NCI-H2107 treated with DMSO at 0.1 percent for 48 hours (cell line): ENCODE measurements at regions not wholly inside any gene's neighbourhood (a gene's known extent, or its start where the extent isn't known, plus 50 kb on each side); places are given as distances from the start of the nearest gene placed in this dataset.
A peak's percentile ranks its signal among the peaks of the same experiment; 100 is the strongest.

Source experiments
- DNase-seq: peaks from one replicate; lab custom pipeline; 2025; ENCODE audit not compliant: unreplicated experiment; lab: John Stamatoyannopoulos, UW

DNA sequence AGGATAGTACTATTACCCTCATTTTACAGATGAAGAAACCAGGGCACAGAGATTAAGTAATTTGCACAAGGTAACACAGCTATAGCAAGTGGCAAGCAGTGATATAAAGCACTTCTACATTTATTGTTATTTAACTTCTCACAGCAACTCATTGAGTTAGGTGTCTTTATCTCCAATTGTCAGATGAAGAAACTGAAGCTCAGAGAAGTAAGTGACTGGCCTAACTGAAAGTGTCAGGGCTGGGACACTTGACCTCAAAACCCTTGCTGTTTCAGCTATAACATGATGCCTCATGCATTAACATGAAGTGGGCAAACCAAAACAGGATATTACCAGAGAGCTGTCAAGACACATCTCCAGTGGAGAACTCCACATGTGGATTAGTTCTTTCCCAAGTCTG lies 65.8 kb upstream of the LEKR1 start:
- DNase-seq = no peak

GRCh38 chr3:156761007-156761406 lies 65.1 kb upstream of the LEKR1 start:
- DNase-seq = peak; percentile 78

DNA sequence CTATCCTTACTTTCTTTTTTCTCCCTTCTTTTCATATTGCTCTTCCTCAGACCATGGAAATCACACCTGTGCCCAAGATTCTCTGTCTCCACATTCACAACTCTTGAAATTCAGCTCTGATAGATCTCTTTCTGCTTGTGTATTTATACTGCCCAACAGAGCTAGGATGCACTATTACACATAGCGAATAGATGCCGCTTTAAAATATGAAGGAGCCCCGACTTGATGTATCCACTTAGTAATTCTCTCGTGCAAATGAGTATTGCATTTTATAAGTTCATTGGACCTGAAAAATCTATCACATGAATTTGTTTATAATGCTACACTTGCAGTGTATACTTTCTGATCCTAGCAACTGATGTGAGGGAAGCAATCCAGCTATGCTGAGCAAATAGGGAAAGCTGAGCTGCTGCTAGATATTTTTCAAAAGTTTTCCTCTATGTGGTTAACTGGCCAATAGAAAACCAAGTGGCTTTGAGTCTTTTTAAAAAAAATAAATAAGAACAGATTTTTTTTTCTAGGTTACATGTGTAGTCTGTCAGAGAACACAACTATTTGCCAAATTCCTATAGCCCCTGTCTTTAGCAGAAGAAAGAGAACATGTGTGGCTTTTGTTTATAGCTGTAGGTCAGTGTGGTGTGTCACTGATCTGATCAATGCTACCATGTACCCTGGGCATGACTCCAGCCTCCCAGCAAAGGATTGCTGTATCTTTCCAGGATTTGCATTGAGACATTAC lies 64.3 kb upstream of the LEKR1 start:
- no peak for DNase-seq

DNA sequence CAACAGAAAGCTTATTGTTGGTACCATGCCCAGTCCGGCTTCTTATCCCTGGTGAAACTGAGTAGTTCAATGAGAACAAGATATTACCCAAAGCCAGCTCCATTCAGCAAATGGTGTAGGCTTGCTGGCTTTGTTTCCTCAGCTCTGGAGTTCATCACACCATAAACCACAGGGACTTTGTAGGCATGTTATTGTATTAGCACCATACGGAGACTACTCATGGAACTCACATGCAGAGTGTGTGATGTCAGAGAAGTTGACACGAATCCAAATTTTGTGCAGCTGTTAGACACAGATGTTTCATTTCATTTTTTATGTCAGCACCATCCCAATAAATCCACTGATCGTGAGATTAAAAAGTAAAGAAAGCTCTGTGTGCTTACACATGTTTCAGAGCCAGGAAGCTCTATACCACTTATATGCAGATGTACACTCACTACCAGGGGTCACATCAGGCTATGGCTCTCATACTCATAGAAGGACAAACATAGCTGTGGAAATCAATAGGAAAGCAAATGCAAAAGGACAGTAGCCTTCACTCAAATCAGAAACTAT lies 63.4 kb upstream of the LEKR1 start:
- DNase-seq = no peak

DNA sequence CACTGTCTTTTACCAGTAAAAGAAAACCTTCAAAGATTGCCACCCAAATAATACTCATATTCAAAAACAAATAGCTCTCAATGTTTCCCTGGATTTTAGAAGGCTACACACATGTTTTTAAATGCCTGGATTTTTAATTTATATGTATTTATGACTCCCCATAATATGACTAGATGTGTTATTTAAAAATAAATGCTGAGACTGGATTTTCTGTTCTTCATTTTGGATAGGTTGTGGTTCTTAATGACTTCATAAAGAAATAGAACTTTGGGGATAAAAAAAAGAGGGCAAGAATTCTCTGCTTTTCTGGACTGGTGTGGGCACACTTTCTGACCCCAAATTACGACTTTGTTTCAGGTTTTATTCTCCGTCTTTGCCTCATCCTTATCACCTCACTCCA lies 62.8 kb upstream of the LEKR1 start:
- no peak for DNase-seq

GRCh38 chr3:156763931-156764720 lies 62.0 kb upstream of the LEKR1 start:
- no peak for DNase-seq

DNA sequence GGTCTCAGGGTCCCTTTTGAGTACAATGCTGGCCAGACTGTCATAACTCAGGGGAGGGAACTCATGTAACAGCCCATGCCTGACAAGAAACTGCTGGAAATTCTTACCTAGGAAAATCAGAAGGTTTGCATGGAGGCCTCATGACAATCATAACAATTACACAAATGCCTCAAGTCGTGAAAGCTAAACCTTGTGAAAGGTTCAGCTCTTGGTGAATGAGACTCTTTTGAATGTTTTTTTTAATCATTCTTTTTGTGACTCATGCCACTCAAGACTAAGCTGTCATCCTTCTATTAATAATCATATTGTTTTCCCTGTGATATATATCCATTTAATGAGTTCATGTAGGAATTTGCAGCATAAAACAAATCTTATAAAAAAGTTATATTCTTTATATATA lies 61.4 kb upstream of the LEKR1 start:
- DNase-seq = no peak

DNA sequence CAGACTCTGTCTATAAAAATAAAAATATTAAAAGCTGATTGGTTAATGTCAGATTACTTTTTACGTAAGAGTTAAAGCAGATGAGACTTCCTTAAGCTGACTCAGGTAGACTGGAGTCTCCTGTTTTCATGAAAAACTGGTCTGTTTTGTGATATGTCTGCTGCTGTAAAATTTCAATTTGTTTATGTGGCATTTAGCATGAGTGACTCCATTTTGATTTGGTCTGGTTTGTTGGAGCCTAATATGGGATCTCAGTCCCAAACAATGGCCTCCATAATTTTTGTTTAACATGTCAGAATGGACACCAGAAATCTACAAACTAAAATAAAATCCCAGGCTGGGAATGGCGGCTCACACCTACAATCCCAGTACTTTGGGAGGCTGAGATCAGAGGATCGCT lies 57.8 kb upstream of the LEKR1 start:
- no peak for DNase-seq

DNA sequence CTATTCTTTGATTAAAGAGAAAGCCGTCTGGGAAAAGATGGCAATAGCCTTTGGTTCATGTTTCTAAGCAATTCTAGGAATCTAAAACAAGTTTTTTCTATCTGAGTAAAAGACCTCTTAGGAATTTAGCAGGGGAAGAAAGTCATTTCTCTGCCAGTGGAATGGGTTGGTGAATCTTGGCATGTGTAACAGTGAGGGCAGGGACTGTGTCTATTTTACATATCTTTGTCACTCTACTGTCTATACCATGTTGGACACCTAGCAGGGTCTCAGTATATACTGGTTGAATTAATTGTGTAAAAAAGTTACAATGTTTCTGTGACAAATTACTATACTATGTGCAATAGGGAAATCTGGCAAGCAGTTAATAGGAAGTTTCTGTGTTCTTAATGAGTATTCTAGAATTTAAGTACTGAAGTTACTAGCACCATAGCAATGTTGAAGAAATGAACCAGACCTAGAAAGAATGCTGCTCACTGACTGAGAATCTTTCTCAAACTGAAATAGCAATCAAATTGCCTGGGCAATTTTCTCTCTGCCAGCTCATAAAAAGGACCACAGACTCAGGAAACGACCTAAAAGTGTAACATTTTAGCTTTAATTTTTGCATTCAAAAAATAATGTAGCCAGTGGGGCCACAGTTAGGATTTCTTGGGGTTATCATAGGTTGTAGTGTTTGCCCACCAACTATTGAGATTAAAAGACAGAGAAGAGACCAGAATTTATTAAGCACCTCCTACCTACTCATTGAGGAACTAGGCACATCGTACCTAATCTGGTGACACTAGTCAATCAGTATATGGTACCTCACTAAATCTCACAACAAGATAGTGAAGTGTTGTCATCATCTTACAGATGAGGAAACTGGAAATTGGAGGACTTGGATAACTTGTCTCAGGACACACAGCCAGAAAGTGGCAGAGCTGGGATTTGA lies 56.2 kb upstream of the LEKR1 start:
- no peak for DNase-seq

DNA sequence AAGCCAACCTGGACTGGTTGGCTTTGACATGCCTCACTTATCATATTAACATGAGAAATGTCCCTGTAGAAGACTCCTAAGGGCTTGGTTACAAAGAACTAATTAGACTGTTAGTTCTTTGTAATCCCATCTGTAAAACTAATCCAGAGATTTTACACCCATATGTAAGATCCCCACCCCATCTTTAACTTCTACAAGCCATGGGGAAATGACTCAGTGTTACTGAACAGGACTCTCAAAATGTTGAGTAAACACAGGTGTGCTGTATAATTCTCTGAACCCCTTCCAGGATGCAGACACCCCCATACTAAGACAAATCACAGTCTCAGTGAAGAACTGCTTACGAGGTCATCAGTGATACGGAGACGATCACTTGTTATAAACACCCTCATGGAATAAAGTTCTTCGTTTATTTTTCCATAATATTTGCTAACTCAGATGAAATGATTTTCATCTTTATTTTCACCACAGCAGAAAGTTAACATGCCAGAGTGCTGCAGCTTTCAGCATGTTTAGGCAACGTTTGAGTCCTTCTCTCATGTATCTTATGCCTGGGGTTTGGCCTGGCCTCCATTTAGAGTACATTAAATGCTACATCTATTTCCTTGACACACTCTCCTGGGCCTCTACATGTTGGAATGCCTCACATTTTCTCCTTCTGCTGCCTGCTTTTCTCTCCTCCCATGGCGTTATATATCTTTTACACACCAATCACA lies 55.3 kb upstream of the LEKR1 start:
- no peak for DNase-seq

- DNase-seq = no peak
Observed at GRCh38 chr3:156772588-156773206, 53.5 kb upstream of the LEKR1 start.

GRCh38 chr3:156776031-156776430 lies 50.1 kb upstream of the LEKR1 start:
- no peak for DNase-seq
